CD4-positive, CD25-positive, alpha-beta regulatory T cell (primary cell): ENCODE measurements at regions not wholly inside any gene's neighbourhood (a gene's known extent, or its start where the extent isn't known, plus 50 kb on each side); places are given as distances from the start of the nearest gene placed in this dataset.

Experiments
- ATAC-seq, 2 donors: fragments of 150-1000 bp; cut with Tn5 transposase; one replicate each; pipeline ENCODE4 v1.10.0; 2021; ENCODE audit warnings: low read depth in 2 of 2, moderate number of reproducible peaks in 2 of 2, moderate library complexity in 1 of 2
- DNase-seq, 3 donors: peaks; one replicate each; pipeline versions ENCODE4 v3.0.0 to v3.0.0-alpha.2; 2012 to 2022; ENCODE audit warnings: mixed read lengths in 1 of 3
- H3K27ac ChIP-seq: one replicate; pipeline ENCODE4 v1.7.0; 2013; ENCODE audit warnings: mild to moderate bottlenecking, low read length; ENCODE audit not compliant: insufficient read depth, poor library complexity, severe bottlenecking
- H3K27me3 ChIP-seq: one replicate; pipeline ENCODE4 v1.7.0; 2013; ENCODE audit warnings: low read length; ENCODE audit not compliant: control insufficient read depth, insufficient read depth
- H3K36me3 ChIP-seq: one replicate; pipeline ENCODE4 v1.7.0; 2013; ENCODE audit warnings: mild to moderate bottlenecking, low read length, moderate library complexity; ENCODE audit not compliant: control insufficient read depth, insufficient read depth
- H3K4me1 ChIP-seq: 2 replicates; pipeline ENCODE4 v1.7.0; 2013; ENCODE audit warnings: mild to moderate bottlenecking, low read length; ENCODE audit not compliant: insufficient read depth, control insufficient read depth, poor library complexity, severe bottlenecking
- H3K4me3 ChIP-seq: one replicate; pipeline ENCODE4 v1.7.0; 2013; ENCODE audit warnings: low read depth, mild to moderate bottlenecking, low read length, moderate library complexity
- H3K9me3 ChIP-seq, 2 experiments: 1 replicate in 1 of 2; 2 replicates in 1 of 2; pipeline ENCODE4 v1.7.0; 2013; ENCODE audit warnings: low read length in 2 of 2, mild to moderate bottlenecking in 1 of 2, moderate library complexity in 1 of 2; ENCODE audit not compliant: control insufficient read depth in 2 of 2
- H3K27ac Mint-ChIP-seq, 3 donors: one replicate each; pipeline ENCODE4 v1.8.0; 2020 to 2022; ENCODE audit warnings: mild to moderate bottlenecking in 3 of 3, mixed read lengths in 3 of 3, moderate library complexity in 2 of 3
- H3K27me3 Mint-ChIP-seq: one replicate; pipeline ENCODE4 v1.8.0; 2022; ENCODE audit warnings: mild to moderate bottlenecking, mixed read lengths
- H3K36me3 Mint-ChIP-seq: one replicate; pipeline ENCODE4 v1.8.0; 2020; ENCODE audit warnings: mixed read lengths
- H3K4me1 Mint-ChIP-seq, 4 donors: one replicate each; pipeline ENCODE4 v1.8.0; 2020 to 2022; ENCODE audit warnings: mixed read lengths in 4 of 4, mild to moderate bottlenecking in 1 of 4
- H3K4me3 Mint-ChIP-seq, 4 donors: one replicate each; pipeline ENCODE4 v1.8.0; 2020 to 2022; ENCODE audit warnings: mild to moderate bottlenecking in 4 of 4, mixed read lengths in 4 of 4, moderate library complexity in 3 of 4
- H3K9me3 Mint-ChIP-seq, 7 donors: one replicate each; pipeline ENCODE4 v1.8.0; 2020 to 2022; ENCODE audit warnings: mixed read lengths in 7 of 7, mild to moderate bottlenecking in 3 of 7, moderate library complexity in 2 of 7

DNA sequence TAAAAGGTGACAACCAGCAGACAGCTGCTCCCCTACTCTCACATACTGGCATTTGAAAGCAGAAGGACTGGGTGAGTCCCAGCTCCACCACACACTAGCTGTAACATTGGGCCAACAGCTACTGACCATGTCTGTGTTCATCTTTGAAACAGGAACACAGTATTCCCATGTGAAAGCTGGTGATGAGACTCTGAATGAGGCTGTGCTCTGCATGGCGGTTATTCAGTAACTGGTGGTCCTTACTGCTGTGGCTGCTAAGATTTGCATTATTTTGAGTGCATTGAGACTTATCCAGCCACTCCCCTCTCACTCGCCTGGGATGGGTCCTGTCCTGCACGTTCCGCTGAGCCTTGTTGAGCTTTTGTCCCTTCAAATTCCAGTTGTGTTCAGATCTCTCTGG, 342.9 kb downstream of the FOXL1 start:
- ATAC-seq = no peak
- H3K27me3 Mint-ChIP-seq = peaks cover 38% of the 10 kb centered on the region
- H3K27ac Mint-ChIP-seq = peak overlapping the region in 1 of 3 donors; percentile 64

DNA sequence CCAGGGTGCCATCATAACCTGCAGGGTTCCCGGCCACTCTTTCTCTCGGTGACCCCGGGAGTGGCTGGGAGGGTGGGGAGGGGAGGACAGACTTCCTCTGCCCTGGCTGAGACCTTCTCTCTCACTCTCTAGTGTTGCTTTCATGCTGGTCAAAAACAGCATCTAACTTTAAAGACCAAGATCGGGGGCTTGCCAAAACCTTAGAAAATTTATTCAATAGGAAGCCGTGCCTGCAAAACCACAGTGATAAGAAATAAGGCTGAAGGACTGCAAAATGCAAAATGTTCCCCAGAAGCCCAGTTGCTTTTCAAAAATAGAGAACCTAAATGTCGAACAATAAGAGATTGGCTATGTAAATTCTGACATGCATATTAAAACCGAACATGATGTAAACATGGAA, 344.0 kb downstream of the FOXL1 start:
- H3K27me3 Mint-ChIP-seq = peaks cover 46% of the 10 kb centered on the region

More for the DNA sequence above, 342.9 kb downstream of the FOXL1 start:
- no peak for DNase-seq
- Histone ChIP-seq H3K27me3 (peaks cover 6% of the 10 kb centered on the region), H3K9me3 (no peaks in the 10 kb centered on the region), H3K4me3 (no peak overlapping the region), H3K27ac (no peak overlapping the region), H3K4me1 (no peaks in the 10 kb centered on the region), H3K36me3 (no peaks in the 10 kb centered on the region)
- peaks cover 0 to 5% (median 0%) of the 10 kb centered on the region in 7 donors for H3K9me3 Mint-ChIP-seq
- no peaks in the 10 kb centered on the region for H3K4me1 Mint-ChIP-seq
- no peak overlapping the region for H3K4me3 Mint-ChIP-seq
- no peaks in the 10 kb centered on the region for H3K36me3 Mint-ChIP-seq

DNA sequence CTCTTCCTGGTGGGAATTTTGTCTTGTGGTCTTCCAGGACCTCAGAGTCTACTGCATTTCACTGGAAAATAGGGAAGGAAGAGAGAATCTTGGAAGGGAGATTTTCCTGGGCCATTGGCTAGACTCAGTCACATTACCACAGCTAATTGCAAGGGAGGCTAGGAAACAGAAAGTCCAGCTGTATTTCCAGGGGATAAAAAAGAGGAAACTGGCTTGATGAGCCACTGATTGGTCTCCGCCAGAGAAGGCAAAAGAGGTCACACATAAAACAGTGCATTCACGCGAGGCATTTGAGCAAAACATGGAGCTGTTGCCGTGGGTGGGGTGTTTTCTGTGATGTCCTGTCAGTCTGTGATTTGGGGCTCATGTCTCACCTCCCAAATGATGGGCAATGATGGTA, 345.3 kb downstream of the FOXL1 start:
- Mint-ChIP-seq H3K27ac (no peak overlapping the region), H3K36me3 (no peaks in the 10 kb centered on the region), H3K4me1 (no peaks in the 10 kb centered on the region), H3K4me3 (no peak overlapping the region), H3K27me3 (peaks cover 51% of the 10 kb centered on the region), H3K9me3 (peaks cover 0 to 5% (median 0%) of the 10 kb centered on the region in 7 donors)
- Histone ChIP-seq H3K4me3 (no peak overlapping the region), H3K4me1 (no peaks in the 10 kb centered on the region), H3K36me3 (no peaks in the 10 kb centered on the region), H3K27ac (no peak overlapping the region), H3K27me3 (peaks cover 12% of the 10 kb centered on the region), H3K9me3 (no peaks in the 10 kb centered on the region)
- ATAC-seq (no peak), DNase-seq (no peak)

More for the DNA sequence above, 344.0 kb downstream of the FOXL1 start:
- H3K4me3 ChIP-seq = no peak overlapping the region
- no peak for DNase-seq
- Mint-ChIP-seq H3K4me3 (no peak overlapping the region), H3K36me3 (no peaks in the 10 kb centered on the region), H3K9me3 (peaks cover 0 to 5% (median 0%) of the 10 kb centered on the region in 7 donors), H3K4me1 (no peaks in the 10 kb centered on the region), H3K27ac (no peak overlapping the region)
- no peak for ATAC-seq
- peaks cover 9% of the 10 kb centered on the region for H3K27me3 ChIP-seq
- no peaks in the 10 kb centered on the region for H3K9me3 ChIP-seq
- no peaks in the 10 kb centered on the region for H3K36me3 ChIP-seq
- no peaks in the 10 kb centered on the region for H3K4me1 ChIP-seq
- H3K27ac ChIP-seq = no peak overlapping the region

DNA sequence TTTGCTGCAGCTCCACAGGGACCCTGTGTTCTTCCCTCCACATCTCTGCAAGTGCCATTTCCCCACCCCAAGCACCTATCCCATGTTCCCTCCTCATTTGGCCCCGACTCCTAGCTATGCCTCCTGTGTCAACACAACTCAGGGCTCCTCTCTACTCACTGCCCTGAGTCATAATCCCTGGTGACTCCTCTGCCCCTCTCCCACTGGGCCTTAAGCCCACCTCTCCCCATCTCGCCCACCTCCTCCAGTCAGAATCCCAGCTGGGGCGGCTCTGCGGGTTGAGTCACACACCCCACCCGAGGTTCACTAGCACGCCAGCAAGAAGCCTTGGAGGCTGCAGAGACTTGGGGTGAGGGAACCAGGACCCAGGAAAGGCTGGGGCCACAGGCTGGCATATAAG, 346.2 kb downstream of the FOXL1 start:
- H3K27me3 Mint-ChIP-seq = peaks cover 56% of the 10 kb centered on the region
- Histone ChIP-seq H3K27me3 (peaks cover 12% of the 10 kb centered on the region), H3K36me3 (no peaks in the 10 kb centered on the region), H3K4me3 (no peak overlapping the region), H3K27ac (no peak overlapping the region), H3K4me1 (no peaks in the 10 kb centered on the region), H3K9me3 (no peaks in the 10 kb centered on the region)
- DNase-seq (no peak), ATAC-seq (no peak)
- H3K9me3 Mint-ChIP-seq = peaks cover 0 to 5% (median 1%) of the 10 kb centered on the region in 7 donors
- H3K4me3 Mint-ChIP-seq = no peak overlapping the region
- H3K4me1 Mint-ChIP-seq = no peaks in the 10 kb centered on the region
- no peaks in the 10 kb centered on the region for H3K36me3 Mint-ChIP-seq
- H3K27ac Mint-ChIP-seq = no peak overlapping the region

DNA sequence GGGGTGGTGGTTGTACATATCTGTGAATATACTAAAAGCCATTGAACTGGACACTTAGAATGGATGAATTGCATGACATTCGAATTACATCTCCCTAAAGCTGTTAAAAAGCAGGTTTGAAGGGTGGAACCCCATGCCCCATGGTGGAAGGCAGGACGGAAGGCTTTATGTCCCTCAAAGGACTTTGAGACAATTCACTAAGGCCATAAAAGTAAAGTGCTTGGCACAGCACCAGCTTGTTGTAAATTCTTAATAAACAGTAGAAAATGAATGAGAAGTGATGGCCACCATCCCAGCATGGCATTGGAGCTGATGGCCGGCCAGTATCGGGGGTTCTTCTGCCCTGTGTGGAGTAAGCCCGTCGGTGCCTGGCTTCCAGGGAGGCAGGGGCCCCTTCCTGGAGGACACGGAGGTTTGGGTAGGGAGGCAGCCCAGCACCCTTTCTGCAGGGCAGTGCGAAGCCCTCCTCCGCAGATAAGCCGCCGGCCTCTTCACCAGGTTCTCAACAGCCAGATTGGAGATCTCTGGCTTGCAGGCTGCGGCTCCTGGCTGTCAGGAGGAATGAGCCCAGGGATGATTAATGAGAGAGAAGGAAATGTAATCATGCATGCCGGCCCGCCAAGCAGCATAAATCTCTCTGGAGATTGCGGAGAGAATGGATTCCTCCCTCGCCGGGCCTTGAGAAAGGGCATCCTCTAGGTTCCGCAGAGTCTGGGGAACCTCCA, 346.9 kb downstream of the FOXL1 start:
- H3K27me3 ChIP-seq = peaks cover 12% of the 10 kb centered on the region
- H3K9me3 ChIP-seq = no peaks in the 10 kb centered on the region
- H3K4me1 ChIP-seq = no peaks in the 10 kb centered on the region
- Mint-ChIP-seq H3K9me3 (peaks cover 0 to 5% (median 1%) of the 10 kb centered on the region in 7 donors), H3K27ac (no peak overlapping the region), H3K36me3 (no peaks in the 10 kb centered on the region), H3K4me1 (no peaks in the 10 kb centered on the region), H3K27me3 (peaks cover 63% of the 10 kb centered on the region), H3K4me3 (peak overlapping the region in 1 of 4 donors; percentile 2)
- no peak overlapping the region for H3K27ac ChIP-seq
- DNase-seq = no peak
- no peak for ATAC-seq
- no peak overlapping the region for H3K4me3 ChIP-seq
- H3K36me3 ChIP-seq = no peaks in the 10 kb centered on the region

DNA sequence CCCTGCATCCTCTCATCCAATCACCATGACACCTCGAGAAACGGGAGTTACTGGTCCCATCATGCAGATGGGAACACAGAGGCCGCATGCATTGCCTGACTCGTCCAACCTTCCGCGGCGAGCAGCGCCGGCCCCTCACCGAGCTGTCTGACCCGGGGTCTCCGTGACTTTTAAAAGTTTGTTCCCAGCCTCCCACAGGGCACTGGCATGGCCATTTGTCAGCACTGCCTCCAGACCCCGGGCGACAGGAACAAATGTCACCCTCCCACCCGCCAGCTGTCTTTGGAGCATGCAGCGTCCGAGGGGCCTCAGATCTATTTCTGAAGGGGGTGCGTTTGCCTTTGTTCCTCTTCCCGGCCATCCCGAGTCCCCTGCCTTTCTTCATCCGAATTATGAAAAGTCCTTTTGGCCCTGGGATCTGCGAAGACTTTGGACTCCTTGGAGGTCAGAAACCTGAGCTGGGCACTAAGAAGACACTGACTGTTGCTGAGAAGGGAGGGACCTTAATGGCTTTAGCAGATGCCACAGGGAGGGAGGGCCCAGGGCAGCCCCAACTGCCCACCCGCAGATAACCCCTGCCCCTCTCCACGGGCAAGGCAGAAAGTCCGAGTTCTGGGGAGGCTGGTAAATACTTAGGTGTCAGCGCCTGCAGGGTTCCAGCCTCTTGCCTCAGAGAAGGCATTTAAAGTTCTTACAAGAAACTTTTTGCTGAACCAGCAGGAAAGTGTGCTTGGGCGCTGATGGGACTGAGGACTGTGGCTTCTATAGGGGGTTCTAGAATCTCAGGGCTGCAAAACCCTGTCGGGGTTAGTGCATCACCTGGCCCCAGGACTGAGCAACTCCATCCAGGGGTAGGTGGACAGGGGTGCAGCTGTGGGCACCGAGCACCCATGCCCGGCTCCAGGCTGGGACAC, 348.1 kb downstream of the FOXL1 start:
- Mint-ChIP-seq H3K4me3 (no peak overlapping the region), H3K9me3 (peaks cover 0 to 5% (median 1%) of the 10 kb centered on the region in 7 donors), H3K4me1 (no peaks in the 10 kb centered on the region), H3K27me3 (peaks cover 59% of the 10 kb centered on the region), H3K36me3 (no peaks in the 10 kb centered on the region), H3K27ac (peak overlapping the region in 1 of 3 donors; percentile 76)
- H3K4me1 ChIP-seq = no peaks in the 10 kb centered on the region
- peaks cover 12% of the 10 kb centered on the region for H3K27me3 ChIP-seq
- no peak overlapping the region for H3K4me3 ChIP-seq
- DNase-seq (no peak), ATAC-seq (no peak)
- no peaks in the 10 kb centered on the region for H3K36me3 ChIP-seq
- H3K9me3 ChIP-seq = no peaks in the 10 kb centered on the region
- H3K27ac ChIP-seq = no peak overlapping the region

DNA sequence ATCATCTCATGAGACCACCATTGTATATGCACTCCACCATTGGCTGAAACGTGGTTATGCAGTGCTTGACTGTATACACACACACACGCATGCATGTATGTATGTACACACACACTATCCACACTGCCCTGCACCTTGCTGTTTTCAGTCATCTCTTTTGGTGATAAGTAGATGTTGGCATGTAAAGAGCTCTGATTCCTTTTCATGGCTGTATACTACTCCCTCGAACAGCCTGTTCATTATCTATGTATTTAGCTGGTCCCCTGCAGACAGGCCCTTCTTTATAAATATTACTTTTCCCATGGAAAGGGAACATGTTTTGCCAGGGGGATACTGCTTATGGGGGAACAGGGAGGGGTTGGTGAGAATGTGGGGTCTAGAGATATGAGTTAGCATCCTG, 349.4 kb downstream of the FOXL1 start:
- H3K4me1 Mint-ChIP-seq = no peaks in the 10 kb centered on the region
- H3K9me3 Mint-ChIP-seq = peaks cover 0 to 3% (median 0%) of the 10 kb centered on the region in 7 donors
- H3K4me3 ChIP-seq = no peak overlapping the region
- H3K27ac ChIP-seq = no peak overlapping the region
- no peak overlapping the region for H3K27ac Mint-ChIP-seq
- ATAC-seq = no peak
- no peaks in the 10 kb centered on the region for H3K4me1 ChIP-seq
- no peaks in the 10 kb centered on the region for H3K36me3 Mint-ChIP-seq
- no peaks in the 10 kb centered on the region for H3K9me3 ChIP-seq
- peaks cover 12% of the 10 kb centered on the region for H3K27me3 ChIP-seq
- no peaks in the 10 kb centered on the region for H3K36me3 ChIP-seq
- no peak overlapping the region for H3K4me3 Mint-ChIP-seq
- no peak for DNase-seq
- H3K27me3 Mint-ChIP-seq = peaks cover 56% of the 10 kb centered on the region
